OCI-LY1 (cell line): ENCODE measurements at regions not wholly inside any gene's neighbourhood (a gene's known extent, or its start where the extent isn't known, plus 50 kb on each side); places are given as distances from the start of the nearest gene placed in this dataset.

ENCODE experiments used
- H2AFZ ChIP-seq: fragments of 200-600 bp; sonication (generic), shearing (Covaris generic); 2 replicates; pipeline ENCODE4 v1.6.0; 2014; ENCODE audit warnings: antibody characterized with exemption, mild to moderate bottlenecking, low read length
- H3F3A ChIP-seq: fragments of 200-600 bp; sonication (generic), shearing (Covaris generic); 2 replicates; pipeline ENCODE4 v1.6.0; 2014; ENCODE audit warnings: mild to moderate bottlenecking, antibody characterized with exemption, low read length, moderate library complexity; ENCODE audit not compliant: insufficient read depth
- H3K27ac ChIP-seq: fragments of 200-600 bp; sonication (generic); 2 replicates; pipeline ENCODE4 v1.5.1; 2014; ENCODE audit warnings: low read length, mixed run types, mild to moderate bottlenecking, low read depth; ENCODE audit not compliant: poor library complexity, severe bottlenecking
- H3K27me3 ChIP-seq: fragments of 200-600 bp; sonication (generic); 2 replicates; pipeline ENCODE4 v1.6.0; 2014; ENCODE audit warnings: antibody characterized with exemption, mild to moderate bottlenecking, low read length, moderate library complexity; ENCODE audit not compliant: insufficient read depth
- H3K36me3 ChIP-seq: fragments of 200-600 bp; sonication (generic); 2 replicates; pipeline ENCODE4 v1.6.1; 2014; ENCODE audit warnings: mild to moderate bottlenecking, antibody characterized with exemption, low read length, moderate library complexity, mixed read lengths; ENCODE audit not compliant: insufficient read depth
- H3K4me1 ChIP-seq: fragments of 200-600 bp; sonication (generic); 2 replicates; pipeline ENCODE4 v1.5.1; 2014; ENCODE audit warnings: mild to moderate bottlenecking, low read length, moderate library complexity; ENCODE audit not compliant: insufficient read depth, severe bottlenecking
- H3K4me2 ChIP-seq: fragments of 200-600 bp; sonication (generic), shearing (Covaris generic); 2 replicates; pipeline ENCODE4 v1.6.1; 2014; ENCODE audit warnings: low read length
- H3K4me3 ChIP-seq: fragments of 200-600 bp; sonication (generic); 2 replicates; pipeline ENCODE4 v1.5.1; 2014; ENCODE audit warnings: low read length, low read depth, mild to moderate bottlenecking, mixed read lengths; ENCODE audit not compliant: poor library complexity, severe bottlenecking
- H3K79me2 ChIP-seq: fragments of 200-600 bp; shearing (Covaris generic); 2 replicates; pipeline ENCODE4 v1.6.1; 2016; ENCODE audit warnings: mixed run types, low read length, mixed read lengths; ENCODE audit not compliant: insufficient read depth
- H3K9ac ChIP-seq: fragments of 200-600 bp; sonication (generic), shearing (Covaris generic); 2 replicates; pipeline ENCODE4 v1.6.1; 2014; ENCODE audit warnings: mild to moderate bottlenecking, low read length, mixed read lengths
- H3K9me2 ChIP-seq: fragments of 200-600 bp; sonication (generic), shearing (Covaris generic); 2 replicates; pipeline ENCODE4 v1.6.1; 2014; ENCODE audit warnings: low read depth, mild to moderate bottlenecking, low read length, mixed read lengths
- H3K9me3 ChIP-seq: fragments of 200-600 bp; shearing (Covaris generic); 2 replicates; pipeline ENCODE4 v1.6.1; 2014; ENCODE audit warnings: low read length, mixed read lengths
- H4K20me1 ChIP-seq: fragments of 200-600 bp; sonication (generic), shearing (Covaris generic); 2 replicates; pipeline ENCODE4 v1.6.0; 2016; ENCODE audit warnings: mild to moderate bottlenecking, low read length; ENCODE audit not compliant: insufficient read depth
- CTCF ChIP-seq: fragments of 200-600 bp; sonication (generic), shearing (Covaris generic); IDR thresholded peaks from 2 replicates; pipeline ENCODE4 v1.5.1; 2017; ENCODE audit warnings: mild to moderate bottlenecking, antibody characterized with exemption, low read length, moderate library complexity, mixed read lengths
- EZH2 ChIP-seq: fragments of 200-600 bp; sonication (generic), shearing (Covaris generic); IDR thresholded peaks from 2 replicates; pipeline ENCODE4 v1.8.0; 2017; ENCODE audit warnings: borderline replicate concordance, mixed run types, mild to moderate bottlenecking, antibody characterized with exemption, low read length, moderate library complexity, mixed read lengths

GRCh38 chr1:222021129-222021528 lies 279.2 kb upstream of the DUSP10 start:
- H3K27me3 ChIP-seq, result no peaks in the 10 kb centered on the region
- H3K9ac ChIP-seq, result no peak overlapping the region
- H3K9me3 ChIP-seq, result no peaks in the 10 kb centered on the region
- H3K4me2 ChIP-seq, result no peak overlapping the region
- H3K79me2 ChIP-seq, result no peaks in the 10 kb centered on the region
- no peaks in the 10 kb centered on the region for H3F3A ChIP-seq
- no peak for TF ChIP-seq CTCF
- TF ChIP-seq EZH2, result no peak
- H2AFZ ChIP-seq, result no peak overlapping the region
- no peaks in the 10 kb centered on the region for H3K36me3 ChIP-seq
- H3K9me2 ChIP-seq, result no peaks in the 10 kb centered on the region
- H3K4me3 ChIP-seq, result no peak overlapping the region
- no peaks in the 10 kb centered on the region for H4K20me1 ChIP-seq
- no peak overlapping the region for H3K27ac ChIP-seq
- H3K4me1 ChIP-seq, result no peaks in the 10 kb centered on the region

- no peaks in the 10 kb centered on the region for H4K20me1 ChIP-seq
- H3F3A ChIP-seq, result no peaks in the 10 kb centered on the region
- no peak overlapping the region for H3K4me3 ChIP-seq
- no peaks in the 10 kb centered on the region for H3K36me3 ChIP-seq
- no peaks in the 10 kb centered on the region for H3K9me3 ChIP-seq
- H3K27me3 ChIP-seq, result no peaks in the 10 kb centered on the region
- no peak overlapping the region for H2AFZ ChIP-seq
- H3K4me1 ChIP-seq, result no peaks in the 10 kb centered on the region
- no peak overlapping the region for H3K27ac ChIP-seq
- TF ChIP-seq CTCF (no peak), EZH2 (no peak)
- no peaks in the 10 kb centered on the region for H3K9me2 ChIP-seq
- no peaks in the 10 kb centered on the region for H3K79me2 ChIP-seq
- H3K9ac ChIP-seq, result no peak overlapping the region
- H3K4me2 ChIP-seq, result no peak overlapping the region
Measured at GRCh38 chr1:222020553-222020952, 278.7 kb upstream of the DUSP10 start.

GRCh38 chr1:222019029-222019428 lies 277.1 kb upstream of the DUSP10 start:
- Histone ChIP-seq H3F3A (no peaks in the 10 kb centered on the region), H3K4me3 (no peak overlapping the region), H3K36me3 (no peaks in the 10 kb centered on the region), H4K20me1 (no peaks in the 10 kb centered on the region), H3K27ac (no peak overlapping the region), H3K9me3 (no peaks in the 10 kb centered on the region), H2AFZ (no peak overlapping the region), H3K4me1 (no peaks in the 10 kb centered on the region), H3K4me2 (no peak overlapping the region), H3K9ac (no peak overlapping the region), H3K9me2 (no peaks in the 10 kb centered on the region), H3K79me2 (no peaks in the 10 kb centered on the region), H3K27me3 (no peaks in the 10 kb centered on the region)
- TF ChIP-seq CTCF (no peak), EZH2 (no peak)
